Activated CD4-positive, alpha-beta memory T cell treated with anti-CD3 and anti-CD28 coated beads for 36 hours (primary cell): ENCODE measurements at regions not wholly inside any gene's neighbourhood (a gene's known extent, or its start where the extent isn't known, plus 50 kb on each side); places are given as distances from the start of the nearest gene placed in this dataset.
"Not testable (repeated sequence)": the region's sequence is repeated elsewhere in the genome, so short reads cannot be mapped to it uniquely, and the experiment has no call there.

Experiments used
- CTCF ChIA-PET: fragments of 350-600 bp; sonication (Branson Sonifier 250); formaldehyde crosslinking; loops from one replicate; lab custom pipeline; 2021; ENCODE audit warnings: antibody characterized with exemption, inconsistent platforms; lab: Charles Lee
- POLR2A ChIA-PET: fragments of 350-600 bp; sonication (Branson Sonifier 250); formaldehyde crosslinking; loops from one replicate; lab custom pipeline; 2021; ENCODE audit warnings: antibody characterized with exemption; lab: Charles Lee
- DNase-seq: peaks from one replicate; pipeline ENCODE4 v3.0.0-alpha.2; 2020
- H3K27ac Mint-ChIP-seq: one replicate; pipeline ENCODE4 v1.8.0; 2021; ENCODE audit warnings: mixed read lengths
- H3K27me3 Mint-ChIP-seq: one replicate; pipeline ENCODE4 v1.8.0; 2021; ENCODE audit warnings: mixed read lengths
- H3K36me3 Mint-ChIP-seq: one replicate; pipeline ENCODE4 v1.8.0; 2021; ENCODE audit warnings: mixed read lengths
- H3K4me1 Mint-ChIP-seq: one replicate; pipeline ENCODE4 v1.8.0; 2021; ENCODE audit warnings: low read depth, mixed read lengths
- H3K4me3 Mint-ChIP-seq: one replicate; pipeline ENCODE4 v1.8.0; 2021; ENCODE audit warnings: mild to moderate bottlenecking, mixed read lengths
- H3K9me3 Mint-ChIP-seq: one replicate; pipeline ENCODE4 v1.8.0; 2021; ENCODE audit warnings: mixed read lengths
- intact Hi-C: fragments of 100-400 bp; cut with micrococcal nuclease; formaldehyde crosslinking; loops from one replicate; pipeline ENCODE4 v1.15.1; 2023

- no peak for DNase-seq
- H3K9me3 Mint-ChIP-seq = peaks cover 2% of the 10 kb centered on the region
- POLR2A ChIA-PET = no interaction called here
- no peak overlapping the region for H3K27ac Mint-ChIP-seq
- no peaks in the 10 kb centered on the region for H3K36me3 Mint-ChIP-seq
- no peaks in the 10 kb centered on the region for H3K4me1 Mint-ChIP-seq
- no peak overlapping the region for H3K4me3 Mint-ChIP-seq
- peaks cover 11% of the 10 kb centered on the region for H3K27me3 Mint-ChIP-seq
- CTCF ChIA-PET = no interaction called here
- intact Hi-C loops = no loop called here
These were observed 217.5 kb upstream of the TNC start for GRCh38 chr9:115335439-115335838.

GRCh38 chr9:115340314-115340713, 222.4 kb upstream of the TNC start:
- no peaks in the 10 kb centered on the region for H3K36me3 Mint-ChIP-seq
- no peak for DNase-seq
- H3K9me3 Mint-ChIP-seq = peaks cover 2% of the 10 kb centered on the region
- CTCF ChIA-PET = no interaction called here
- no peaks in the 10 kb centered on the region for H3K4me1 Mint-ChIP-seq
- POLR2A ChIA-PET = no interaction called here
- intact Hi-C loops = no loop called here
- H3K27me3 Mint-ChIP-seq = peaks cover 8% of the 10 kb centered on the region
- no peak overlapping the region for H3K4me3 Mint-ChIP-seq
- H3K27ac Mint-ChIP-seq = no peak overlapping the region

GRCh38 chr9:115341426-115341825, 223.5 kb upstream of the TNC start:
- Mint-ChIP-seq H3K27ac (no peak overlapping the region), H3K4me1 (no peaks in the 10 kb centered on the region), H3K36me3 (no peaks in the 10 kb centered on the region), H3K27me3 (peaks cover 8% of the 10 kb centered on the region), H3K4me3 (no peak overlapping the region), H3K9me3 (no peaks in the 10 kb centered on the region)
- ChIA-PET CTCF (no interaction called here), POLR2A (no interaction called here)
- intact Hi-C loops = no loop called here
- no peak for DNase-seq

GRCh38 chr9:115347776-115348175, 229.8 kb upstream of the TNC start:
- H3K4me1 Mint-ChIP-seq, CTCF ChIA-PET, H3K36me3 Mint-ChIP-seq, H3K9me3 Mint-ChIP-seq, H3K27ac Mint-ChIP-seq, POLR2A ChIA-PET, H3K27me3 Mint-ChIP-seq, H3K4me3 Mint-ChIP-seq, intact Hi-C loops, DNase-seq: not testable (repeated sequence)

- H3K27me3 Mint-ChIP-seq, H3K4me3 Mint-ChIP-seq, H3K9me3 Mint-ChIP-seq, H3K4me1 Mint-ChIP-seq, DNase-seq, H3K36me3 Mint-ChIP-seq, intact Hi-C loops, H3K27ac Mint-ChIP-seq, POLR2A ChIA-PET, CTCF ChIA-PET: not testable (repeated sequence)
These were observed 231.0 kb upstream of the TNC start for GRCh38 chr9:115348936-115349335.

- no peaks in the 10 kb centered on the region for H3K27me3 Mint-ChIP-seq
- CTCF ChIA-PET = no interaction called here
- H3K4me3 Mint-ChIP-seq = no peak overlapping the region
- H3K4me1 Mint-ChIP-seq = no peaks in the 10 kb centered on the region
- no peaks in the 10 kb centered on the region for H3K9me3 Mint-ChIP-seq
- DNase-seq = no peak
- intact Hi-C loops = no loop called here
- no peaks in the 10 kb centered on the region for H3K36me3 Mint-ChIP-seq
- H3K27ac Mint-ChIP-seq = no peak overlapping the region
- POLR2A ChIA-PET = no interaction called here
These were observed 231.6 kb upstream of the TNC start for GRCh38 chr9:115349542-115349941.

- H3K27me3 Mint-ChIP-seq = no peaks in the 10 kb centered on the region
- H3K4me3 Mint-ChIP-seq = no peak overlapping the region
- intact Hi-C loops = loop anchor here (5.0 kb wide), 1 partner anchor 598 kb away; no protein-coding TSS in a partner anchor
- H3K4me1 Mint-ChIP-seq = no peaks in the 10 kb centered on the region
- no peaks in the 10 kb centered on the region for H3K9me3 Mint-ChIP-seq
- ChIA-PET CTCF (no interaction called here), POLR2A (no interaction called here)
- no peaks in the 10 kb centered on the region for H3K36me3 Mint-ChIP-seq
- no peak overlapping the region for H3K27ac Mint-ChIP-seq
- no peak for DNase-seq
These were observed 232.6 kb upstream of the TNC start for GRCh38 chr9:115350548-115350947.

- Mint-ChIP-seq H3K9me3 (no peaks in the 10 kb centered on the region), H3K4me3 (no peak overlapping the region), H3K27me3 (no peaks in the 10 kb centered on the region), H3K27ac (no peak overlapping the region), H3K36me3 (no peaks in the 10 kb centered on the region), H3K4me1 (no peaks in the 10 kb centered on the region)
- intact Hi-C loops = loop anchor here (5.0 kb wide), 1 partner anchor 601 kb away; no protein-coding TSS in a partner anchor
- DNase-seq = no peak
- ChIA-PET POLR2A (no interaction called here), CTCF (no interaction called here)
These were observed 235.7 kb upstream of the TNC start for GRCh38 chr9:115353681-115354080.

- no peak overlapping the region for H3K27ac Mint-ChIP-seq
- ChIA-PET CTCF (no interaction called here), POLR2A (no interaction called here)
- DNase-seq = no peak
- intact Hi-C loops = no loop called here
- no peaks in the 10 kb centered on the region for H3K36me3 Mint-ChIP-seq
- H3K27me3 Mint-ChIP-seq = peaks cover under 1% of the 10 kb centered on the region
- no peak overlapping the region for H3K4me3 Mint-ChIP-seq
- H3K9me3 Mint-ChIP-seq = no peaks in the 10 kb centered on the region
- H3K4me1 Mint-ChIP-seq = no peaks in the 10 kb centered on the region
These were observed 239.9 kb upstream of the TNC start for GRCh38 chr9:115357821-115358220.

GRCh38 chr9:115359017-115359780, 241.2 kb upstream of the TNC start:
- ChIA-PET CTCF (no interaction called here), POLR2A (no interaction called here)
- intact Hi-C loops = no loop called here
- peaks cover 3% of the 10 kb centered on the region for H3K27me3 Mint-ChIP-seq
- H3K27ac Mint-ChIP-seq = no peak overlapping the region
- H3K4me1 Mint-ChIP-seq = no peaks in the 10 kb centered on the region
- DNase-seq = no peak
- no peak overlapping the region for H3K4me3 Mint-ChIP-seq
- H3K36me3 Mint-ChIP-seq = no peaks in the 10 kb centered on the region
- H3K9me3 Mint-ChIP-seq = no peaks in the 10 kb centered on the region

GRCh38 chr9:115360122-115360521, 242.2 kb upstream of the TNC start:
- POLR2A ChIA-PET = no interaction called here
- DNase-seq = no peak
- Mint-ChIP-seq H3K27ac (no peak overlapping the region), H3K9me3 (no peaks in the 10 kb centered on the region), H3K36me3 (no peaks in the 10 kb centered on the region), H3K4me3 (no peak overlapping the region), H3K27me3 (peaks cover 3% of the 10 kb centered on the region), H3K4me1 (no peaks in the 10 kb centered on the region)
- CTCF ChIA-PET = no interaction called here
- intact Hi-C loops = no loop called here

GRCh38 chr9:115362101-115362500, 244.1 kb upstream of the TNC start:
- intact Hi-C loops = loop anchor here (2.0 kb wide), 1 partner anchor 75 kb away; no protein-coding TSS in a partner anchor
- H3K27me3 Mint-ChIP-seq = peaks cover 5% of the 10 kb centered on the region
- no peaks in the 10 kb centered on the region for H3K4me1 Mint-ChIP-seq
- no peak overlapping the region for H3K27ac Mint-ChIP-seq
- no peak overlapping the region for H3K4me3 Mint-ChIP-seq
- ChIA-PET POLR2A (no interaction called here), CTCF (no interaction called here)
- H3K36me3 Mint-ChIP-seq = no peaks in the 10 kb centered on the region
- no peaks in the 10 kb centered on the region for H3K9me3 Mint-ChIP-seq
- DNase-seq = no peak

- Mint-ChIP-seq H3K4me1 (no peaks in the 10 kb centered on the region), H3K4me3 (no peak overlapping the region), H3K27me3 (peaks cover 9% of the 10 kb centered on the region), H3K36me3 (no peaks in the 10 kb centered on the region), H3K27ac (no peak overlapping the region), H3K9me3 (no peaks in the 10 kb centered on the region)
- ChIA-PET CTCF (no interaction called here), POLR2A (no interaction called here)
- no peak for DNase-seq
- intact Hi-C loops = loop anchor here (2.0 kb wide), 1 partner anchor 74 kb away; no protein-coding TSS in a partner anchor
These were observed 244.7 kb upstream of the TNC start for GRCh38 chr9:115362640-115363039.
